Neural cell (in vitro differentiated cells): ENCODE measurements at regions not wholly inside any gene's neighbourhood (a gene's known extent, or its start where the extent isn't known, plus 50 kb on each side); places are given as distances from the start of the nearest gene placed in this dataset.

Source experiments
- H2AFZ ChIP-seq: fragments of 200-600, 300-800 bp; sonication (generic), shearing (Covaris generic); 2 replicates; pipeline ENCODE4 v1.6.0; 2014; ENCODE audit warnings: low read depth, mild to moderate bottlenecking, antibody characterized with exemption, low read length, moderate library complexity
- H3F3A ChIP-seq: fragments of 200-600 bp; shearing (Covaris generic); 2 replicates; pipeline ENCODE4 v1.6.1; 2016; ENCODE audit warnings: mild to moderate bottlenecking, moderate library complexity, mixed read lengths, antibody characterized with exemption, low read length; ENCODE audit not compliant: insufficient read depth, poor library complexity, severe bottlenecking
- H3K27ac ChIP-seq: fragments of 200-600, 300-800 bp; sonication (generic), shearing (Covaris generic); 2 replicates; pipeline ENCODE4 v1.5.1; 2014; ENCODE audit warnings: mild to moderate bottlenecking, low read length, moderate library complexity
- H3K27me3 ChIP-seq: fragments of 300-800, 200-600 bp; sonication (generic), shearing (Covaris generic); 2 replicates; pipeline ENCODE4 v1.6.0; 2014; ENCODE audit warnings: mild to moderate bottlenecking, low read depth, low read length, moderate library complexity; ENCODE audit not compliant: insufficient read depth
- H3K36me3 ChIP-seq: fragments of 300-800, 200-600 bp; sonication (generic), shearing (Covaris generic); 2 replicates; pipeline ENCODE4 v1.5.1; 2014; ENCODE audit warnings: mild to moderate bottlenecking, antibody characterized with exemption, low read length, moderate library complexity; ENCODE audit not compliant: insufficient read depth
- H3K4me2 ChIP-seq: fragments of 300-800, 200-600 bp; sonication (generic), shearing (Covaris generic); 2 replicates; pipeline ENCODE4 v1.6.0; 2014; ENCODE audit warnings: mild to moderate bottlenecking, low read length
- H3K4me3 ChIP-seq: fragments of 300-800, 200-600 bp; sonication (generic), shearing (Covaris generic); 2 replicates; pipeline ENCODE4 v1.5.1; 2014; ENCODE audit warnings: mild to moderate bottlenecking, low read length, moderate library complexity
- H3K79me2 ChIP-seq: fragments of 200-600 bp; shearing (Covaris generic); replicated peaks from 2 replicates; pipeline ENCODE4 v1.6.0; 2014; ENCODE audit warnings: mild to moderate bottlenecking, low read length, moderate library complexity; ENCODE audit not compliant: insufficient read depth
- H3K9ac ChIP-seq: fragments of 300-800, 200-600 bp; sonication (generic), shearing (Covaris generic); 2 replicates; pipeline ENCODE4 v1.6.1; 2016; ENCODE audit warnings: mild to moderate bottlenecking, low read length, mixed read lengths
- H3K9me2 ChIP-seq: fragments of 200-600 bp; shearing (Covaris generic); 2 replicates; pipeline ENCODE4 v1.6.1; 2016; ENCODE audit warnings: mild to moderate bottlenecking, low read length, mixed read lengths; ENCODE audit not compliant: insufficient read depth
- H3K9me3 ChIP-seq: fragments of 200-600, 300-800 bp; sonication (generic), shearing (Covaris generic); 2 replicates; pipeline ENCODE4 v1.6.1; 2016; ENCODE audit warnings: mild to moderate bottlenecking, mixed run types, low read length, moderate library complexity, mixed read lengths
- H4K20me1 ChIP-seq: fragments of 200-600 bp; shearing (Covaris generic); 2 replicates; pipeline ENCODE4 v1.6.1; 2016; ENCODE audit warnings: mild to moderate bottlenecking, mixed run types; ENCODE audit not compliant: insufficient read depth
- CTCF ChIP-seq: fragments of 450-650 bp; IDR thresholded peaks from 2 replicates; pipeline ENCODE4 v1.5.1; 2014; ENCODE audit warnings: antibody characterized with exemption, mild to moderate bottlenecking, moderate library complexity; ENCODE audit not compliant: poor library complexity, severe bottlenecking
- EP300 ChIP-seq: fragments of 450-650 bp; conservative IDR thresholded peaks from 2 replicates; pipeline ENCODE4 v1.6.1; 2014; ENCODE audit warnings: antibody characterized with exemption, mild to moderate bottlenecking, moderate library complexity; ENCODE audit not compliant: poor library complexity, severe bottlenecking
- EZH2 ChIP-seq: fragments of 200-600, 300-800 bp; shearing (Covaris generic), sonication (generic); IDR thresholded peaks from 2 replicates; pipeline ENCODE4 v1.6.1; 2014; ENCODE audit warnings: antibody characterized with exemption, low read length, borderline replicate concordance, mild to moderate bottlenecking; ENCODE audit not compliant: insufficient read depth, poor library complexity, severe bottlenecking
- MXI1 ChIP-seq: fragments of 450-650 bp; conservative IDR thresholded peaks from 2 replicates; pipeline ENCODE4 v1.6.1; 2014; ENCODE audit warnings: antibody characterized with exemption, mild to moderate bottlenecking; ENCODE audit not compliant: poor library complexity, severe bottlenecking
- POLR2AphosphoS5 ChIP-seq: IDR thresholded peaks from 2 replicates; pipeline ENCODE4 v1.6.1; 2012
- RAD21 ChIP-seq: fragments of 450-650 bp; conservative IDR thresholded peaks from 2 replicates; pipeline ENCODE4 v1.6.1; 2014; ENCODE audit warnings: antibody characterized with exemption, mild to moderate bottlenecking, moderate library complexity
- REST ChIP-seq: IDR thresholded peaks from 2 replicates; pipeline ENCODE4 v1.6.1; 2012; ENCODE audit warnings: borderline replicate concordance
- SMC3 ChIP-seq: fragments of 450-650 bp; conservative IDR thresholded peaks from 2 replicates; pipeline ENCODE4 v1.6.1; 2014; ENCODE audit warnings: antibody characterized with exemption, mild to moderate bottlenecking, moderate library complexity; ENCODE audit not compliant: poor library complexity
- TAF1 ChIP-seq: IDR thresholded peaks from 2 replicates; pipeline ENCODE4 v1.6.1; 2012; ENCODE audit warnings: low read depth

GRCh38 chr1:228664399-228664914 lies 70.8 kb upstream of the RHOU start:
- Histone ChIP-seq H3K27me3 (no peaks in the 10 kb centered on the region), H3K4me2 (no peak overlapping the region), H3K9me3 (no peaks in the 10 kb centered on the region), H3K36me3 (no peaks in the 10 kb centered on the region), H4K20me1 (no peaks in the 10 kb centered on the region), H3K9me2 (no peaks in the 10 kb centered on the region), H3K27ac (no peak overlapping the region), H3F3A (no peaks in the 10 kb centered on the region), H3K4me3 (no peak overlapping the region), H3K79me2 (no peaks in the 10 kb centered on the region), H3K9ac (no peak overlapping the region), H2AFZ (no peak overlapping the region)
- TF ChIP-seq POLR2AphosphoS5 (no peak), SMC3 (peak; percentile 97), MXI1 (no peak), EP300 (peak; percentile 17), RAD21 (peak; percentile 98), TAF1 (no peak), CTCF (peak; percentile 94), EZH2 (no peak)

GRCh38 chr1:228666686-228667623 lies 68.3 kb upstream of the RHOU start:
- H2AFZ ChIP-seq: no peak overlapping the region
- H3K27me3 ChIP-seq: no peaks in the 10 kb centered on the region
- TF ChIP-seq RAD21 (no peak), EP300 (no peak), REST (no peak), TAF1 (no peak)
- no peaks in the 10 kb centered on the region for H3K36me3 ChIP-seq
- H3F3A ChIP-seq: no peaks in the 10 kb centered on the region
- no peaks in the 10 kb centered on the region for H3K9me2 ChIP-seq
- no peaks in the 10 kb centered on the region for H3K79me2 ChIP-seq
- H3K4me3 ChIP-seq: no peak overlapping the region
- H3K4me2 ChIP-seq: no peak overlapping the region
- H4K20me1 ChIP-seq: no peaks in the 10 kb centered on the region
- no peak overlapping the region for H3K9ac ChIP-seq
- H3K9me3 ChIP-seq: no peaks in the 10 kb centered on the region
- H3K27ac ChIP-seq: no peak overlapping the region
